GM21381 (cell line): ENCODE measurements at regions not wholly inside any gene's neighbourhood (a gene's known extent, or its start where the extent isn't known, plus 50 kb on each side); places are given as distances from the start of the nearest gene placed in this dataset.
"Not testable (repeated sequence)": the region's sequence is repeated elsewhere in the genome, so short reads cannot be mapped to it uniquely, and the experiment has no call there.

ENCODE experiments used
- ATAC-seq: cut with Tn5 transposase; IDR thresholded peaks from one replicate; pipeline ENCODE4 v1.9.1; 2021; ENCODE audit warnings: mild to moderate bottlenecking, moderate library complexity; ENCODE audit not compliant: unreplicated experiment

- ATAC-seq: no peak
Measured at GRCh38 chr10:55183993-55184392, 383.0 kb upstream of the PCDH15 start.

- no peak for ATAC-seq
Measured at GRCh38 chr10:55180357-55180756, 379.3 kb upstream of the PCDH15 start.

- no peak for ATAC-seq
Measured at GRCh38 chr10:55174419-55174818, 373.4 kb upstream of the PCDH15 start.

- ATAC-seq: no peak
Measured at GRCh38 chr10:55169493-55169892, 368.5 kb upstream of the PCDH15 start.

GRCh38 chr10:55168343-55168742 is 367.3 kb upstream of the PCDH15 start:
- ATAC-seq: no peak

GRCh38 chr10:55163388-55163979 is 362.5 kb upstream of the PCDH15 start:
- no peak for ATAC-seq

GRCh38 chr10:55162321-55162720 is 361.3 kb upstream of the PCDH15 start:
- not testable (repeated sequence) for ATAC-seq

GRCh38 chr10:55160655-55161283 is 359.7 kb upstream of the PCDH15 start:
- ATAC-seq: no peak

GRCh38 chr10:55158633-55159032 is 357.6 kb upstream of the PCDH15 start:
- ATAC-seq: no peak

- ATAC-seq: no peak
Measured at GRCh38 chr10:55146032-55146431, 345.0 kb upstream of the PCDH15 start.

GRCh38 chr10:55144001-55144400 is 343.0 kb upstream of the PCDH15 start:
- no peak for ATAC-seq

- ATAC-seq: no peak
Measured at GRCh38 chr10:55141892-55142291, 340.9 kb upstream of the PCDH15 start.

GRCh38 chr10:55137063-55137462 is 336.0 kb upstream of the PCDH15 start:
- no peak for ATAC-seq

- no peak for ATAC-seq
Measured at GRCh38 chr10:55104738-55105137, 303.7 kb upstream of the PCDH15 start.

GRCh38 chr10:55098452-55098851 is 297.4 kb upstream of the PCDH15 start:
- ATAC-seq: no peak

- no peak for ATAC-seq
Measured at GRCh38 chr10:55091691-55092328, 290.8 kb upstream of the PCDH15 start.

GRCh38 chr10:55078121-55078520 is 277.1 kb upstream of the PCDH15 start:
- no peak for ATAC-seq

GRCh38 chr10:55065185-55065584 is 264.2 kb upstream of the PCDH15 start:
- ATAC-seq: no peak

- ATAC-seq: no peak
Measured at GRCh38 chr10:55063811-55064210, 262.8 kb upstream of the PCDH15 start.

GRCh38 chr10:55062349-55062748 is 261.3 kb upstream of the PCDH15 start:
- ATAC-seq: no peak

- ATAC-seq: no peak
Measured at GRCh38 chr10:55058800-55059199, 257.8 kb upstream of the PCDH15 start.

GRCh38 chr10:55051515-55051914 is 250.5 kb upstream of the PCDH15 start:
- ATAC-seq: no peak
